ENCODE measurements at regions not wholly inside any gene's neighbourhood (a gene's known extent, or its start where the extent isn't known, plus 50 kb on each side); places are given as distances from the start of the nearest gene placed in this dataset.

- Histone ChIP-seq H3K56ac (replicated peaks; ENCODE audit: insufficient read length, low read depth, low read length) (no peak overlapping the region), H3K4me2 (ENCODE audit: insufficient read depth in 1 of 2, low read depth in 2 of 2, low read length in 2 of 2) (no peak overlapping the region), H3K4me1 (replicated peaks in 1 of 4; ENCODE audit: control insufficient read depth in 3 of 4, insufficient read depth in 4 of 4, low read length in 3 of 4) (peaks cover 0 to 3% (median 0%) of the 10 kb centered on the region in 4 experiments; a peak in 1 of 7 replicates), H3K23me2 (ENCODE audit: low read depth, low read length) (no peaks in the 10 kb centered on the region), H2BK12ac (ENCODE audit: low read depth, low read length) (no peak overlapping the region), H4K5ac (ENCODE audit: insufficient read length, low read depth, low read length) (no peak overlapping the region), H3K79me1 (ENCODE audit: low read depth, low read length) (no peaks in the 10 kb centered on the region), H3K9ac (replicated peaks in 1 of 4; ENCODE audit: extremely low read depth in 1 of 4, low read depth in 3 of 4, low read length in 3 of 4) (no peak overlapping the region), H4K20me1 (replicated peaks in 1 of 2; ENCODE audit: control insufficient read depth in 1 of 2, insufficient read depth in 2 of 2, low read length in 2 of 2) (no peaks in the 10 kb centered on the region), H2BK120ac (replicated peaks; ENCODE audit: low read depth, low read length) (no peak overlapping the region), H2BK5ac (ENCODE audit: low read depth, low read length) (no peak overlapping the region), H2AFZ (ENCODE audit: low read length) (no peak overlapping the region), H4K8ac (ENCODE audit: extremely low read depth, insufficient read depth, low read length) (no peak overlapping the region), H2BK20ac (ENCODE audit: low read length) (no peak overlapping the region), H3K14ac (ENCODE audit: insufficient read length) (no peak overlapping the region), H3K4me3 (ENCODE audit: extremely low read depth in 1 of 4, insufficient read depth in 2 of 4, low read depth in 3 of 4, low read length in 4 of 4) (no peak overlapping the region), H3K9me3 (ENCODE audit: insufficient read depth in 2 of 2, low read depth in 1 of 2, low read length in 1 of 2) (no peaks in the 10 kb centered on the region), H4K91ac (replicated peaks; ENCODE audit: insufficient read length, low read length) (no peak overlapping the region), H3K27me3 (replicated peaks in 1 of 4; ENCODE audit: control insufficient read depth in 3 of 4, extremely low read depth in 1 of 4, insufficient read depth in 3 of 4, low read length in 3 of 4) (peaks cover 0 to 2% (median 0%) of the 10 kb centered on the region in 4 experiments; a peak in 1 of 7 replicates), H3K18ac (ENCODE audit: extremely low read depth, low read length) (no peak overlapping the region; the same call in 1 of the 2 replicates), H2BK15ac (ENCODE audit: low read length) (no peak overlapping the region), H3K27ac (ENCODE audit: low read depth, low read length) (no peak overlapping the region), H3K36me3 (ENCODE audit: control insufficient read depth in 2 of 4, insufficient read depth in 4 of 4, low read length in 3 of 4) (no peaks in the 10 kb centered on the region), H3K23ac (ENCODE audit: insufficient read length) (no peak overlapping the region), H3K4ac (replicated peaks; ENCODE audit: insufficient read length, low read depth, low read length) (no peak overlapping the region), H2AK5ac (ENCODE audit: low read depth, low read length) (no peak overlapping the region), H3K79me2 (ENCODE audit: control insufficient read depth in 1 of 2, insufficient read depth in 2 of 2, low read length in 2 of 2) (no peaks in the 10 kb centered on the region)
- DNase-seq (ENCODE audit: low read depth in 1 of 2, low spot score in 2 of 2) (no peak), FAIRE-seq (no peak)
- CTCF ChIA-PET (ENCODE audit: partially characterized antibody): no interaction called here
- 83% methylated on average over 3 of the region's 3 CpGs; no CpG with 5 or more reads in 1 of the 2 experiments for WGBS, 2 experiments (ENCODE audit: extremely low coverage in 1 of 2, insufficient coverage in 1 of 2, insufficient read length in 1 of 2, insufficient replicate concordance in 2 of 2, low coverage in 1 of 2, low lambda C conversion rate in 2 of 2, missing lambda C conversion rate in 1 of 2)
- POLR2A ChIA-PET (ENCODE audit: partially characterized antibody): no interaction called here
- TF ChIP-seq ZNF274 (IDR thresholded peaks at IDR 0.05; ENCODE audit: borderline replicate concordance, extremely low read depth, low read length) (no peak), KDM4A (IDR thresholded peaks at IDR 0.05; ENCODE audit: low read depth, low read length, severe bottlenecking) (no peak), CBX5 (IDR thresholded peaks at IDR 0.05; ENCODE audit: low read depth, low read length) (no peak), JUN (IDR thresholded peaks at IDR 0.05; ENCODE audit: low read depth, low read length) (no peak), SP1 (IDR thresholded peaks at IDR 0.05; ENCODE audit: low read depth, low read length) (no peak), CEBPB (IDR thresholded peaks at IDR 0.05; ENCODE audit: low read depth, low read length) (no peak), RBBP5 (IDR thresholded peaks at IDR 0.05; ENCODE audit: borderline replicate concordance, low read depth, low read length) (no peak), FOSL1 (IDR thresholded peaks at IDR 0.05; ENCODE audit: insufficient read depth, low read depth, low read length) (no peak), EGR1 (IDR thresholded peaks at IDR 0.05; ENCODE audit: borderline replicate concordance, low read depth, low read length) (no peak), SRF (IDR thresholded peaks at IDR 0.05; ENCODE audit: low read depth, low read length) (no peak), EP300 (IDR thresholded peaks at IDR 0.05; ENCODE audit: borderline replicate concordance in 1 of 2, low read depth in 2 of 2, low read length in 2 of 2) (no peak), TBP (IDR thresholded peaks at IDR 0.05; ENCODE audit: low read depth, low read length) (no peak), BACH1 (IDR thresholded peaks at IDR 0.05; ENCODE audit: low read length) (no peak)
- TF ChIP-seq, protein P1, sequence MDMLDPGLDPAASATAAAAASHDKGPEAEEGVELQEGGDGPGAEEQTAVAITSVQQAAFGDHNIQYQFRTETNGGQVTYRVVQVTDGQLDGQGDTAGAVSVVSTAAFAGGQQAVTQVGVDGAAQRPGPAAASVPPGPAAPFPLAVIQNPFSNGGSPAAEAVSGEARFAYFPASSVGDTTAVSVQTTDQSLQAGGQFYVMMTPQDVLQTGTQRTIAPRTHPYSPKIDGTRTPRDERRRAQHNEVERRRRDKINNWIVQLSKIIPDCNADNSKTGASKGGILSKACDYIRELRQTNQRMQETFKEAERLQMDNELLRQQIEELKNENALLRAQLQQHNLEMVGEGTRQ (IDR thresholded peaks at IDR 0.05; ENCODE audit: low read length): no peak
Measured at GRCh38 chr7:27409311-27409710, 166.7 kb downstream of the EVX1 start.
